Sigmoid colon (tissue), 6 donors: ENCODE measurements at regions not wholly inside any gene's neighbourhood (a gene's known extent, or its start where the extent isn't known, plus 50 kb on each side); places are given as distances from the start of the nearest gene placed in this dataset.

Experiments used
- DNase-seq: peaks from one replicate; pipeline ENCODE4 v3.0.0-alpha.2; 2019
- H3K27ac ChIP-seq, 4 donors: fragments of 200-600 bp; sonication (generic); one replicate each; pipeline ENCODE4 v1.5.1; 2016 to 2019; ENCODE audit warnings: mild to moderate bottlenecking in 1 of 4
- H3K27me3 ChIP-seq, 3 donors: fragments of 200-600 bp; sonication (generic); one replicate each; pipeline ENCODE4 v1.5.1; 2019; ENCODE audit warnings: mild to moderate bottlenecking in 1 of 3
- H3K36me3 ChIP-seq, 4 donors: fragments of 200-600 bp; sonication (generic); one replicate each; pipeline ENCODE4 v1.5.1; 2016 to 2019
- H3K4me1 ChIP-seq, 4 donors: fragments of 200-600 bp; sonication (generic); one replicate each; pipeline ENCODE4 v1.5.1; 2017 to 2019
- H3K4me3 ChIP-seq, 4 donors: fragments of 200-600 bp; sonication (generic); one replicate each; pipeline ENCODE4 v1.5.1; 2017 to 2019; ENCODE audit warnings: mild to moderate bottlenecking in 2 of 4, moderate library complexity in 1 of 4
- H3K9me3 ChIP-seq, 4 donors: fragments of 200-600 bp in 3 of 4; sonication (generic) in 3 of 4; one replicate each; pipeline versions ENCODE4 v1.5.1 to v1.6.1; 2013 to 2019
- EP300 ChIP-seq, 4 donors: sonication (generic); formaldehyde crosslinking; IDR thresholded peaks; one replicate each; pipeline ENCODE4 v1.6.1; 2017; ENCODE audit warnings: antibody characterized with exemption in 4 of 4
- POLR2A ChIP-seq, 2 donors: fragments of 450-650 bp; IDR thresholded peaks; one replicate each; pipeline ENCODE4 v1.6.1; 2016; ENCODE audit warnings: antibody characterized with exemption in 2 of 2, mild to moderate bottlenecking in 2 of 2, moderate library complexity in 2 of 2
- POLR2AphosphoS5 ChIP-seq, 4 donors: sonication (generic); formaldehyde crosslinking; IDR thresholded peaks; one replicate each; pipeline ENCODE4 v1.6.1; 2017; ENCODE audit warnings: antibody characterized with exemption in 4 of 4
- WGBS, 2 donors: extraction: QIAGEN DNeasy Blood & Tissue Kit; methylation state at CpG; one replicate each; pipeline ENCODE4 v1.1.7; 2013; 5-methylcytosine and 5-hydroxymethylcytosine counted together
- intact Hi-C: fragments of 100-400 bp; cut with DNase I; formaldehyde crosslinking; loops from one replicate; pipeline ENCODE4 v1.15.1; 2023
- TF ChIP-seq, protein P1 (sequence below), 4 experiments: fragments of 450-650 bp in 3 of 4; fragments of 200-600 bp in 1 of 4; IDR thresholded peaks; one replicate each; pipeline ENCODE4 v1.5.1; 2016 to 2019; ENCODE audit warnings: antibody characterized with exemption in 4 of 4, mild to moderate bottlenecking in 3 of 4, moderate library complexity in 2 of 4
- donor health status: healthy with polysubstance abuse.
- donor health status: healthy.

DNA sequence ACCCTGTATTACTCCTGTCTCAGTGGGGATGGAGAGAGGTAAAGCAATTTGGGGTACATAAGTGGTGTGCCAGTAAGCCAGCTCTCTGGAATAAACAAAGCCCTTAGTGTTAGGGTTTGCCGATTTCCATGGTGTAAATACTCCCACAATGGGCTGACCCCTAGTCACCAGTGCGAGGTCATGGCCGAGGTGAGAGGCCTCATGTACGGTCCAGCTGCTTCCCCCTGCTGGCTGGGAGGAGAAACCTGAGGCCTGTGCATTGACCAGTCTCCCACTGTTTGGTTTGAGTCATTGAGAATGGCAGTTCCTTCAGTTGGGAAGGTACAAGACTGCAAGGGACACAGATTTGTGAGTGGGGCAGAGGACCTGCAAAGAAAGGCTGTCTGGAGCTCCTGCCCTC lies 382.0 kb downstream of the CDH26 start:
- Histone ChIP-seq H3K9me3 (no peaks in the 10 kb centered on the region), H3K4me3 (no peak overlapping the region), H3K27me3 (no peaks in the 10 kb centered on the region), H3K4me1 (no peaks in the 10 kb centered on the region), H3K36me3 (no peaks in the 10 kb centered on the region), H3K27ac (no peak overlapping the region)
- DNase-seq = no peak
- 85 to 88% methylated on average over 4 of the region's 4 CpGs for WGBS, 2 donors
- TF ChIP-seq, protein P1, sequence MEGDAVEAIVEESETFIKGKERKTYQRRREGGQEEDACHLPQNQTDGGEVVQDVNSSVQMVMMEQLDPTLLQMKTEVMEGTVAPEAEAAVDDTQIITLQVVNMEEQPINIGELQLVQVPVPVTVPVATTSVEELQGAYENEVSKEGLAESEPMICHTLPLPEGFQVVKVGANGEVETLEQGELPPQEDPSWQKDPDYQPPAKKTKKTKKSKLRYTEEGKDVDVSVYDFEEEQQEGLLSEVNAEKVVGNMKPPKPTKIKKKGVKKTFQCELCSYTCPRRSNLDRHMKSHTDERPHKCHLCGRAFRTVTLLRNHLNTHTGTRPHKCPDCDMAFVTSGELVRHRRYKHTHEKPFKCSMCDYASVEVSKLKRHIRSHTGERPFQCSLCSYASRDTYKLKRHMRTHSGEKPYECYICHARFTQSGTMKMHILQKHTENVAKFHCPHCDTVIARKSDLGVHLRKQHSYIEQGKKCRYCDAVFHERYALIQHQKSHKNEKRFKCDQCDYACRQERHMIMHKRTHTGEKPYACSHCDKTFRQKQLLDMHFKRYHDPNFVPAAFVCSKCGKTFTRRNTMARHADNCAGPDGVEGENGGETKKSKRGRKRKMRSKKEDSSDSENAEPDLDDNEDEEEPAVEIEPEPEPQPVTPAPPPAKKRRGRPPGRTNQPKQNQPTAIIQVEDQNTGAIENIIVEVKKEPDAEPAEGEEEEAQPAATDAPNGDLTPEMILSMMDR (IDR thresholded peaks at IDR 0.05) = no peak
- TF ChIP-seq POLR2A (IDR thresholded peaks at IDR 0.05) (no peak), EP300 (IDR thresholded peaks at IDR 0.05) (no peak), POLR2AphosphoS5 (IDR thresholded peaks at IDR 0.05) (no peak)
- intact Hi-C loops = no loop called here

GRCh38 chr20:60341062-60341461 lies 382.8 kb downstream of the CDH26 start:
- H3K27me3 ChIP-seq = no peaks in the 10 kb centered on the region
- WGBS, 2 donors = 48 to 87% methylated on average over 7 of the region's 7 CpGs
- DNase-seq = no peak
- no peak overlapping the region for H3K4me3 ChIP-seq
- intact Hi-C loops = no loop called here
- H3K36me3 ChIP-seq = no peaks in the 10 kb centered on the region
- TF ChIP-seq, protein P1 (IDR thresholded peaks at IDR 0.05) = no peak
- no peak for TF ChIP-seq EP300 (IDR thresholded peaks at IDR 0.05)
- no peak for TF ChIP-seq POLR2AphosphoS5 (IDR thresholded peaks at IDR 0.05)
- no peak for TF ChIP-seq POLR2A (IDR thresholded peaks at IDR 0.05)
- H3K9me3 ChIP-seq = no peaks in the 10 kb centered on the region
- H3K27ac ChIP-seq = no peak overlapping the region
- no peaks in the 10 kb centered on the region for H3K4me1 ChIP-seq

- Histone ChIP-seq H3K27ac (no peak overlapping the region), H3K36me3 (no peaks in the 10 kb centered on the region), H3K4me1 (no peaks in the 10 kb centered on the region), H3K27me3 (no peaks in the 10 kb centered on the region), H3K9me3 (no peaks in the 10 kb centered on the region), H3K4me3 (no peak overlapping the region)
- 77 to 82% methylated on average over 5 of the region's 5 CpGs for WGBS, 2 donors
- intact Hi-C loops = no loop called here
- no peak for DNase-seq
- TF ChIP-seq EP300 (IDR thresholded peaks at IDR 0.05) (no peak), POLR2AphosphoS5 (IDR thresholded peaks at IDR 0.05) (no peak), POLR2A (IDR thresholded peaks at IDR 0.05) (no peak)
- TF ChIP-seq, protein P1 (IDR thresholded peaks at IDR 0.05) = no peak
Observed at GRCh38 chr20:60345106-60345505, 386.9 kb downstream of the CDH26 start.

- H3K4me3 ChIP-seq = no peak overlapping the region
- H3K36me3 ChIP-seq = no peaks in the 10 kb centered on the region
- DNase-seq = no peak
- H3K9me3 ChIP-seq = no peaks in the 10 kb centered on the region
- H3K4me1 ChIP-seq = no peaks in the 10 kb centered on the region
- TF ChIP-seq POLR2A (IDR thresholded peaks at IDR 0.05) (no peak), POLR2AphosphoS5 (IDR thresholded peaks at IDR 0.05) (no peak), EP300 (IDR thresholded peaks at IDR 0.05) (no peak)
- TF ChIP-seq, protein P1 (IDR thresholded peaks at IDR 0.05) = no peak
- no peak overlapping the region for H3K27ac ChIP-seq
- no peaks in the 10 kb centered on the region for H3K27me3 ChIP-seq
- intact Hi-C loops = no loop called here
- WGBS, 2 donors = 91% methylated on average over 11 of the region's 11 CpGs
Observed at GRCh38 chr20:60349418-60349817, 391.2 kb downstream of the CDH26 start.

DNA sequence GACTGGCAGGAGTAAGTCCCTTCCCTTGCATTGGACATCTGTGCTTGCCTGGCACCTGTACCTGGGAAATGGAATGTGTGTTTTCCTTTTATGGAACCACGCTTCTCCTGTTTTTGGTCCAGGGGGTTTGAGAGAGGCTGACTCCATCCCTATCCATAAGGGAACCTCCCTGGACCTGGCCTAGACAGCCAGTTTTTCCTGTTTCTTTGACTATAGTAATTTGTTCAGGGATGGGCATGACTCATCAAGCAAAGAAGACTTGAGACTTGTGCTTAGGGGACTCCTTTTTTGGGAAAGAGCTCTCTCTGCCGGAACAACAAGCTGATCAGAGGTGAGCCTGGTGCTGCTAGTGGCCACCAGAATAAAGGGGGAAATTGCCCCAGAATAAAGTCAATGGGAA lies 393.8 kb downstream of the CDH26 start:
- H3K4me3 ChIP-seq = no peak overlapping the region
- TF ChIP-seq POLR2A (IDR thresholded peaks at IDR 0.05) (no peak), EP300 (IDR thresholded peaks at IDR 0.05) (no peak), POLR2AphosphoS5 (IDR thresholded peaks at IDR 0.05) (no peak)
- TF ChIP-seq, protein P1 (IDR thresholded peaks at IDR 0.05) = no peak
- intact Hi-C loops = no loop called here
- H3K27ac ChIP-seq = no peak overlapping the region
- no peaks in the 10 kb centered on the region for H3K4me1 ChIP-seq
- H3K9me3 ChIP-seq = no peaks in the 10 kb centered on the region
- 69 to 93% methylated on average over 2 of the region's 2 CpGs for WGBS, 2 donors
- DNase-seq = no peak
- H3K27me3 ChIP-seq = no peaks in the 10 kb centered on the region
- no peaks in the 10 kb centered on the region for H3K36me3 ChIP-seq
